T-helper 2 cell treated with Interferon-gamma antibody and Interleukin-4, amounts not matched to agents 5 μg/mL and 100 μg/mL, for 36 hours (primary cell): ENCODE measurements at regions not wholly inside any gene's neighbourhood (a gene's known extent, or its start where the extent isn't known, plus 50 kb on each side); places are given as distances from the start of the nearest gene placed in this dataset.
"Not testable (repeated sequence)": the region's sequence is repeated elsewhere in the genome, so short reads cannot be mapped to it uniquely, and the experiment has no call there.

Experiments used
- DNase-seq: peaks from one replicate; pipeline ENCODE4 v3.0.0; 2021; ENCODE audit warnings: low spot score
- H3K27ac Mint-ChIP-seq: one replicate; pipeline ENCODE4 v1.8.0; 2021; ENCODE audit warnings: mild to moderate bottlenecking, mixed read lengths
- H3K27me3 Mint-ChIP-seq: one replicate; pipeline ENCODE4 v1.8.0; 2021; ENCODE audit warnings: low read depth, mixed read lengths
- H3K36me3 Mint-ChIP-seq: one replicate; pipeline ENCODE4 v1.8.0; 2021; ENCODE audit warnings: low read depth, mixed read lengths
- H3K4me1 Mint-ChIP-seq: one replicate; pipeline ENCODE4 v1.8.0; 2021; ENCODE audit warnings: low read depth, mixed read lengths
- H3K4me3 Mint-ChIP-seq: one replicate; pipeline ENCODE4 v1.8.0; 2022; ENCODE audit warnings: mild to moderate bottlenecking, moderate library complexity, mixed read lengths
- H3K9me3 Mint-ChIP-seq: one replicate; pipeline ENCODE4 v1.8.0; 2021; ENCODE audit warnings: mixed read lengths

- no peaks in the 10 kb centered on the region for H3K9me3 Mint-ChIP-seq
- DNase-seq, result no peak
- H3K4me1 Mint-ChIP-seq, result no peaks in the 10 kb centered on the region
- no peaks in the 10 kb centered on the region for H3K36me3 Mint-ChIP-seq
- H3K4me3 Mint-ChIP-seq, result no peak overlapping the region
- no peak overlapping the region for H3K27ac Mint-ChIP-seq
- no peaks in the 10 kb centered on the region for H3K27me3 Mint-ChIP-seq
Measured at GRCh38 chr6:168186438-168186837, 107.4 kb upstream of the FRMD1 start.

DNA sequence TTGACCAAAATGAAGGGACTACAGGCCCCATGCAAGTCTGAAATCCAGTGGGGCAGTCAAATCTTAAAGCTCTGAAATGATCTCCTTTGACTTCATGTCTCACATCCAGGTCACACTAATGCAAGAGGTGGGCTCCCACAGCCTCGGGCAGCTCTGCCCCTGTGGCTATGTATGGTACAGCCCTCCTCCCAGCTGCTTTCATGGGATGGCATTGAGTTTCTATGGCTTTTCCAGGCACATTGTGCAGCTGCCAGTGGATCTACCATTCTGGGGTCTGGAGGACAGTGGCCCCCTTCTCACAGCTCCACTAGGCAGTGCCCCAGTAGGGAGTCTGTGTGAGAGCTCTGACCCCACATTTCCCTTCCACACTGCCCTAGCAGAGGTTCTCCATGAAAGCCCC is 107.0 kb upstream of the FRMD1 start:
- DNase-seq, H3K36me3 Mint-ChIP-seq, H3K9me3 Mint-ChIP-seq, H3K4me3 Mint-ChIP-seq, H3K27me3 Mint-ChIP-seq, H3K27ac Mint-ChIP-seq, H3K4me1 Mint-ChIP-seq: not testable (repeated sequence)

- no peak overlapping the region for H3K4me3 Mint-ChIP-seq
- H3K9me3 Mint-ChIP-seq, result no peaks in the 10 kb centered on the region
- DNase-seq, result no peak
- no peaks in the 10 kb centered on the region for H3K27me3 Mint-ChIP-seq
- no peaks in the 10 kb centered on the region for H3K36me3 Mint-ChIP-seq
- no peaks in the 10 kb centered on the region for H3K4me1 Mint-ChIP-seq
- no peak overlapping the region for H3K27ac Mint-ChIP-seq
Measured at GRCh38 chr6:168184701-168185100, 105.7 kb upstream of the FRMD1 start.

GRCh38 chr6:168183613-168183970 is 104.6 kb upstream of the FRMD1 start:
- Mint-ChIP-seq H3K27ac (no peak overlapping the region), H3K36me3 (no peaks in the 10 kb centered on the region), H3K4me3 (no peak overlapping the region), H3K4me1 (no peaks in the 10 kb centered on the region), H3K9me3 (no peaks in the 10 kb centered on the region), H3K27me3 (no peaks in the 10 kb centered on the region)
- no peak for DNase-seq

- no peak for DNase-seq
- no peaks in the 10 kb centered on the region for H3K9me3 Mint-ChIP-seq
- no peaks in the 10 kb centered on the region for H3K4me1 Mint-ChIP-seq
- no peaks in the 10 kb centered on the region for H3K36me3 Mint-ChIP-seq
- H3K27ac Mint-ChIP-seq, result no peak overlapping the region
- H3K4me3 Mint-ChIP-seq, result no peak overlapping the region
- no peaks in the 10 kb centered on the region for H3K27me3 Mint-ChIP-seq
Measured at GRCh38 chr6:168182908-168183612, 104.0 kb upstream of the FRMD1 start.

- DNase-seq, result no peak
- no peak overlapping the region for H3K4me3 Mint-ChIP-seq
Measured at GRCh38 chr6:168182366-168182765, 103.4 kb upstream of the FRMD1 start.

DNA sequence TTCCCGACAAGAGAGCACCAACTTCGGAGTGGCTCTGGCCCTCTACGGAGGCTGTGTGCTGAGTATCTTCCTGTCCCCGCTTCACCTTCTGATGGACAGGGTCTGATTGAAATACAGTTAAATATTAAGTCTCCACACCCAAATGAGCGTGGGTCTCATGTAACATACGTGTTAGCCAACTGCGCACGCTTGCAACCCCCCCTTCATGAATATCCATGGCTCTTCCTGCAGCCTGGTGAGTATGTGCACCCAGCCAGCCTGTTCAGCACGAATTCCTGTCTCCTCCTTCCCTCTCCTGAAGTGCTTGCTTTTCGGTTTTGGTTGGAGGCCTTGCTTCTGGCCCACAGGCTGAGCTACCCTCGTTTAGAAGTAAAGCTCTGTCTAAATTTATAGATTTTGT is 102.9 kb upstream of the FRMD1 start:
- Mint-ChIP-seq H3K4me3 (no peak overlapping the region), H3K9me3 (no peaks in the 10 kb centered on the region), H3K27ac (no peak overlapping the region), H3K4me1 (no peaks in the 10 kb centered on the region), H3K36me3 (no peaks in the 10 kb centered on the region), H3K27me3 (peaks cover 3% of the 10 kb centered on the region)
- DNase-seq, result no peak

More at GRCh38 chr6:168182366-168182765, 103.4 kb upstream of the FRMD1 start:
- Mint-ChIP-seq H3K9me3 (no peaks in the 10 kb centered on the region), H3K27me3 (peaks cover 3% of the 10 kb centered on the region), H3K36me3 (no peaks in the 10 kb centered on the region), H3K27ac (no peak overlapping the region), H3K4me1 (no peaks in the 10 kb centered on the region)

DNA sequence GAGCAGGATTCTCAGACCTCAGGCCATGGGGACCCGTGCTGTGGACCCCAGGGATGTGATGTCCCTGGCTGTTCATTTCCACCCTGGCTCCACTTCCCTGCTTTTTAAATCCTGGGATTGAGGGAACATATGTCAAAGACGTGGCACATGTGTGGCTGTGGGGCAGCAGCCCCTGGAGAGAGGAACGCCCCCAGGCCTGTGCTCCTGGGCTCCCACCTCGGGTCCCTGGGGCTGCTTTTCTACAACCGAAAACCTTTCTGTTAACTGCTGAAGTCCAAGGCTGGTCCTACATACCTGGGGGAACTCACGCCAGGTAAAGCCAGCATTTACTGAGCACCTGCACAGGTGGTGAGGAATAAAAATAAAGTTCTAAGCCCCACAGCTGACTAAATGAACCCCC is 102.3 kb upstream of the FRMD1 start:
- H3K4me3 Mint-ChIP-seq, result no peak overlapping the region
- DNase-seq, result no peak
- no peaks in the 10 kb centered on the region for H3K4me1 Mint-ChIP-seq

GRCh38 chr6:168180548-168181011 is 101.6 kb upstream of the FRMD1 start:
- Mint-ChIP-seq H3K27me3 (peaks cover 3% of the 10 kb centered on the region), H3K4me3 (no peak overlapping the region), H3K27ac (no peak overlapping the region), H3K9me3 (no peaks in the 10 kb centered on the region), H3K4me1 (no peaks in the 10 kb centered on the region), H3K36me3 (no peaks in the 10 kb centered on the region)
- DNase-seq, result no peak

More for the DNA sequence above, 102.3 kb upstream of the FRMD1 start:
- Mint-ChIP-seq H3K27me3 (peaks cover 3% of the 10 kb centered on the region), H3K27ac (no peak overlapping the region), H3K36me3 (no peaks in the 10 kb centered on the region), H3K9me3 (no peaks in the 10 kb centered on the region)

GRCh38 chr6:168179702-168180382 is 100.8 kb upstream of the FRMD1 start:
- H3K4me3 Mint-ChIP-seq, result no peak overlapping the region
- no peaks in the 10 kb centered on the region for H3K4me1 Mint-ChIP-seq
- no peak for DNase-seq
- no peak overlapping the region for H3K27ac Mint-ChIP-seq
- H3K27me3 Mint-ChIP-seq, result peaks cover 3% of the 10 kb centered on the region
- H3K9me3 Mint-ChIP-seq, result no peaks in the 10 kb centered on the region
- H3K36me3 Mint-ChIP-seq, result no peaks in the 10 kb centered on the region

- Mint-ChIP-seq H3K4me1 (no peaks in the 10 kb centered on the region), H3K27me3 (peaks cover 8% of the 10 kb centered on the region), H3K36me3 (no peaks in the 10 kb centered on the region), H3K9me3 (no peaks in the 10 kb centered on the region), H3K27ac (no peak overlapping the region), H3K4me3 (no peak overlapping the region)
- no peak for DNase-seq
Measured at GRCh38 chr6:168179133-168179532, 100.1 kb upstream of the FRMD1 start.

GRCh38 chr6:168177103-168177891 is 98.3 kb upstream of the FRMD1 start:
- H3K27ac Mint-ChIP-seq, result no peak overlapping the region
- no peaks in the 10 kb centered on the region for H3K9me3 Mint-ChIP-seq
- peaks cover 12% of the 10 kb centered on the region for H3K27me3 Mint-ChIP-seq
- no peak for DNase-seq
- no peaks in the 10 kb centered on the region for H3K36me3 Mint-ChIP-seq
- H3K4me1 Mint-ChIP-seq, result no peaks in the 10 kb centered on the region
- H3K4me3 Mint-ChIP-seq, result no peak overlapping the region

- H3K36me3 Mint-ChIP-seq, result no peaks in the 10 kb centered on the region
- no peak for DNase-seq
- no peak overlapping the region for H3K27ac Mint-ChIP-seq
- H3K4me3 Mint-ChIP-seq, result no peak overlapping the region
- H3K9me3 Mint-ChIP-seq, result peaks cover 7% of the 10 kb centered on the region
- no peaks in the 10 kb centered on the region for H3K4me1 Mint-ChIP-seq
- peaks cover 9% of the 10 kb centered on the region for H3K27me3 Mint-ChIP-seq
Measured at GRCh38 chr6:168171673-168172353, 92.8 kb upstream of the FRMD1 start.
